ENCODE measurements at regions not wholly inside any gene's neighbourhood (a gene's known extent, or its start where the extent isn't known, plus 50 kb on each side); places are given as distances from the start of the nearest gene placed in this dataset.

DNA sequence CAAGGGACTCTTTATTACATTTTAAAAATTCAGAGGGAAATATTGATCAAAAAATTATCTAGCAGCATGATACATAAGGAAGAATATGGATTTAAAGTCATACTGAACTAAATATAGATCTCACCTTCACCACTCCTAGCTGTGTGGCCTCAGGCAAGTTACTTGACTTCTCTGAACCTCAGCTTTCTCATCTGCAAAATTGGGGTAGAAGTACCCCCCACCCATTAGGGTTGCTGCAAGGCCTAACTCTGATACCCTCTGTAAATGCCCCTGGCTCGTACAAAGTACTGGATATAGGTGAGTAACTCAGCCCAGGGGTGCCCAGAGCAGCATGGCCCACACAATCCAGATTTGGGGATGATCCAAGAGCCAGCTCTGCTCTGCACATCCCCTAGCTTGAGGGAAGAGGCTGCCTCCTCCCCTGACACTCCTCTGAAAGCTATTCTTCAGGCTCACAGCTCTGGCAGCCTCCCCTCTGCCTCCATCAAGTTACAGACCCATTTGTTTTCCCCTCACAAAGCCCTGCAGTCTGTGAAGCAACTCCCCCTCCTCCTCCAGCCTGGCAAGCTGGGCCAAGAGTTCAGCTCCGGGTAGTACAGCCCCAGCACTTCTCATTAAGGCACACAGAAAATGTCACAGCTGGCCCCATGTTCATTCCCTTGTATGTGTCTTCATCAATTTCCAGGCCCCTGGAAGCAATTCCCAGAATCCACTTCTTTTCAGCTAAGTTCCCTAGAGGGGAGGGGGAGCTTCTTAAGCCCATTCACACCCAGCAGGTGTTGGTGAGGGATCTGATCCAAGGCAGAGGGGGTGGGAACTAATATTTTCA lies 143.7 kb downstream of the PLPP3 start:
- no peak for TF ChIP-seq EZH2 (IDR thresholded peaks at IDR 0.05)
- no peak for TF ChIP-seq POLR2AphosphoS5 (IDR thresholded peaks at IDR 0.05; ENCODE audit: borderline replicate concordance, low read depth, low read length)
